NT2/D1 (cell line): ENCODE measurements at regions not wholly inside any gene's neighbourhood (a gene's known extent, or its start where the extent isn't known, plus 50 kb on each side); places are given as distances from the start of the nearest gene placed in this dataset.

Experiments
- DNase-seq: peaks from one replicate; pipeline ENCODE4 v3.0.0-alpha.2; 2011; ENCODE audit warnings: low read depth, low spot score
- H3K27me3 ChIP-seq: 2 replicates; pipeline ENCODE4 v1.6.0; 2011; ENCODE audit warnings: mild to moderate bottlenecking; ENCODE audit not compliant: insufficient read length, insufficient read depth
- H3K36me3 ChIP-seq: 2 replicates; pipeline ENCODE4 v1.6.1; 2011; ENCODE audit warnings: mild to moderate bottlenecking, low read length, mixed read lengths; ENCODE audit not compliant: insufficient read depth, insufficient read length
- H3K4me1 ChIP-seq: 2 replicates; pipeline ENCODE4 v1.5.1; 2011; ENCODE audit not compliant: insufficient read depth, insufficient read length
- H3K4me3 ChIP-seq: 2 replicates; pipeline ENCODE4 v1.5.1; 2011; ENCODE audit warnings: low read depth; ENCODE audit not compliant: insufficient read length
- H3K9ac ChIP-seq: 2 replicates; pipeline ENCODE4 v1.6.0; 2011; ENCODE audit warnings: low read depth; ENCODE audit not compliant: insufficient read length
- H3K9me3 ChIP-seq: 2 replicates; pipeline ENCODE4 v1.5.1; 2011; ENCODE audit warnings: mild to moderate bottlenecking, low read length; ENCODE audit not compliant: insufficient read depth
- SUZ12 ChIP-seq: IDR thresholded peaks from 2 replicates; pipeline ENCODE4 v1.6.1; 2011; ENCODE audit not compliant: insufficient read length, insufficient read depth; ENCODE audit errors: extremely low read depth
- YY1 ChIP-seq: IDR thresholded peaks from 2 replicates; pipeline ENCODE4 v1.6.1; 2011; ENCODE audit not compliant: insufficient read length, insufficient read depth
- ZNF274 ChIP-seq: IDR thresholded peaks from 2 replicates; pipeline ENCODE4 v1.6.1; 2011; ENCODE audit warnings: mild to moderate bottlenecking, low read depth, low read length

GRCh38 chr18:30409120-30409519 is 633.4 kb downstream of the DSC3 start:
- Histone ChIP-seq H3K4me3 (no peak overlapping the region), H3K9ac (no peak overlapping the region), H3K4me1 (no peaks in the 10 kb centered on the region), H3K27me3 (no peaks in the 10 kb centered on the region), H3K9me3 (no peaks in the 10 kb centered on the region), H3K36me3 (no peaks in the 10 kb centered on the region)
- TF ChIP-seq ZNF274 (no peak), SUZ12 (no peak), YY1 (no peak)
- DNase-seq, result no peak

DNA sequence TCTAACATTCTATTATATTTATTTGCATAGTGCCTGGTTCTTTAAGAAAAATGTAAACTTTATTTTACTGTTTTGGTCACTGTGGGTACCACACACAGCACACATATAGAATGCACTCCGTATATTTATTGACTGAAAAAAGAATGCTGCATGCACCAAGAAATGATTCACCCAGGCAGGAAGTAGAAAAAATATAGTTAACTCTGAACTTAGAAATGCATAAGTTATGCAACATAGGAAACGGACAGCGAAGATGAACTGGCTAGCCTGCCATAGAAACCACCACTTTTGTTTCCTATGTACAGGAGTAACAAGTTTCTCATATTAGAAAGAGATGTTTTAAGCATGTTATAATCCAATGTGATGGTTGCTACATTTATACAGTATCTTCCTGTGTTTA is 635.8 kb downstream of the DSC3 start:
- H3K27me3 ChIP-seq, result no peaks in the 10 kb centered on the region
- H3K4me1 ChIP-seq, result no peaks in the 10 kb centered on the region
- no peak for TF ChIP-seq YY1
- TF ChIP-seq ZNF274, result no peak
- TF ChIP-seq SUZ12, result no peak
- H3K4me3 ChIP-seq, result no peak overlapping the region
- H3K9ac ChIP-seq, result no peak overlapping the region
- no peak for DNase-seq
- no peaks in the 10 kb centered on the region for H3K36me3 ChIP-seq
- no peaks in the 10 kb centered on the region for H3K9me3 ChIP-seq

DNA sequence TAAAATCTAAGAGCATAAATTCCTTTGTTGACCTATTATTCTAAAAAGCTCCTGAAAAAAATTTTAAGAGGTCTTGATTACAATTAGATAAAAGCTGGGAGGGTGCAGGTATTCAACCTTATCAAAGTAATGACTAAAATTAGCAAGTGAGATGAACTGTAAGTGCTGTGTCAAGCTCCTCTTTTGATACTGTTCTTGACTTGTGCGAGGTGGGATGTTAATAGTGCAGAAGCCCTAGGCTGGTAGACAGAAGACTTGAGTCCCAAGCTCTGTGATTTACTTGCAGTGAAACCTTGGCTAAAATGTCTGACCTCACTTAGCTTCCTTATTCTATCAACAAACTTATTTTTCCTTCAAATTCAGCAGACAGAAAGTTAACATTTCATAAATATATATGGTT is 637.5 kb downstream of the DSC3 start:
- Histone ChIP-seq H3K9ac (no peak overlapping the region), H3K27me3 (no peaks in the 10 kb centered on the region), H3K4me3 (no peak overlapping the region), H3K36me3 (no peaks in the 10 kb centered on the region), H3K9me3 (no peaks in the 10 kb centered on the region), H3K4me1 (no peaks in the 10 kb centered on the region)
- DNase-seq, result no peak
- TF ChIP-seq SUZ12, result no peak
- no peak for TF ChIP-seq ZNF274
- TF ChIP-seq YY1, result no peak

GRCh38 chr18:30404422-30404821 is 638.1 kb downstream of the DSC3 start:
- Histone ChIP-seq H3K9ac (no peak overlapping the region), H3K9me3 (no peaks in the 10 kb centered on the region), H3K36me3 (no peaks in the 10 kb centered on the region), H3K4me3 (no peak overlapping the region), H3K27me3 (no peaks in the 10 kb centered on the region), H3K4me1 (no peaks in the 10 kb centered on the region)
- no peak for DNase-seq
- no peak for TF ChIP-seq YY1

- TF ChIP-seq YY1, result no peak
- TF ChIP-seq SUZ12, result no peak
- TF ChIP-seq ZNF274, result no peak
- Histone ChIP-seq H3K36me3 (no peaks in the 10 kb centered on the region), H3K9ac (no peak overlapping the region), H3K4me3 (no peak overlapping the region), H3K9me3 (no peaks in the 10 kb centered on the region), H3K4me1 (no peaks in the 10 kb centered on the region), H3K27me3 (no peaks in the 10 kb centered on the region)
- DNase-seq, result no peak
Measured at GRCh38 chr18:30403278-30403677, 639.3 kb downstream of the DSC3 start.

DNA sequence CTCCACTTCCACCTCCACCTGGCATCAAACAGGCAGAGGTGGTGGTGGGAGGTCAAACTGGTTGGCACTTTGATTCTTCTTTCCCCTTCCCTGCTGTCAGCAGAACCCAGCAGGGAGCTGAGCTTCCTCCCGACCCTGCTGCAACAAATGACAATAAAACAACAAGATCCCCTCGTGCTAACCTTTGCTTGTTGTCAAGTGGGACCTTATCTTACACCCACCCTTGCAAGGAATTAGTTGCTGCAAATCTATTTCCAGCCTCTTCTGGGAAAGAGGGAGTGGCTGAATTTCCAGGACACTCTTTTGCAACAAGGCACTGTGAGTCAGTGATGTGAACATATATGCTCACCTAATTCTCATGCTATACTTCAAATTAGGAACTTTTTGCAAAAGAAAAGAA is 655.1 kb downstream of the DSC3 start:
- no peak for TF ChIP-seq SUZ12
- no peak for TF ChIP-seq YY1
- TF ChIP-seq ZNF274, result no peak
- Histone ChIP-seq H3K4me3 (no peak overlapping the region), H3K9me3 (no peaks in the 10 kb centered on the region), H3K27me3 (no peaks in the 10 kb centered on the region), H3K9ac (no peak overlapping the region), H3K36me3 (no peaks in the 10 kb centered on the region), H3K4me1 (no peaks in the 10 kb centered on the region)
- no peak for DNase-seq

GRCh38 chr18:30386624-30387023 is 655.9 kb downstream of the DSC3 start:
- H3K4me3 ChIP-seq, result no peak overlapping the region
- H3K9ac ChIP-seq, result no peak overlapping the region
- H3K27me3 ChIP-seq, result no peaks in the 10 kb centered on the region
- H3K4me1 ChIP-seq, result no peaks in the 10 kb centered on the region
- H3K9me3 ChIP-seq, result no peaks in the 10 kb centered on the region
- H3K36me3 ChIP-seq, result no peaks in the 10 kb centered on the region
- TF ChIP-seq SUZ12, result no peak
- TF ChIP-seq ZNF274, result no peak
- no peak for TF ChIP-seq YY1
- DNase-seq, result no peak

DNA sequence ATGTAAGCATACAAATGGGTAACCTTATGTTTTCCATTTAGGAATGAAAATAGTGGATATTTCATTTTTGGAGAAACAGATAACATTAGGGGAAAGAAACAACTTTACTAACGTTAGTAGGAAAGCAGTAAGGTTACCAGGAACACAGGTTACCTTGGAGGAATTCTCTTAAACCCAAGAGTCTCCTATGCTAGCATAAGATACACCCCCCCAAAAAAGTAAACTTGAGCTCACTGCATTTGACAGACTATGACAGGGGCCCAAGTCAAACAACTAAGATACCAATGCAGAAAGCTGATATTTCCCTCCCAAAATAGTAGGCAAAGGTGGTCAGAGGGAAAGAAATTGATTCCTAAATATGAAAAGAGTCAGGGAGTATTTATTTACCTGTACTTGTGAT is 656.9 kb downstream of the DSC3 start:
- no peaks in the 10 kb centered on the region for H3K4me1 ChIP-seq
- no peaks in the 10 kb centered on the region for H3K9me3 ChIP-seq
- TF ChIP-seq YY1, result no peak
- TF ChIP-seq SUZ12, result no peak
- TF ChIP-seq ZNF274, result no peak
- no peaks in the 10 kb centered on the region for H3K36me3 ChIP-seq
- DNase-seq, result no peak
- H3K27me3 ChIP-seq, result no peaks in the 10 kb centered on the region
- H3K4me3 ChIP-seq, result no peak overlapping the region
- H3K9ac ChIP-seq, result no peak overlapping the region
